H9 (cell line): ENCODE measurements at regions not wholly inside any gene's neighbourhood (a gene's known extent, or its start where the extent isn't known, plus 50 kb on each side); places are given as distances from the start of the nearest gene placed in this dataset.

Experiments used
- DNase-seq: peaks from one replicate; pipeline ENCODE4 v3.0.0-alpha.2; 2017
- H2AFZ ChIP-seq: one replicate; pipeline ENCODE4 v1.6.1; 2013; ENCODE audit warnings: mild to moderate bottlenecking, low read length, control low read depth, moderate library complexity
- H2AK5ac ChIP-seq: 2 replicates; pipeline ENCODE4 v1.6.1; 2013; ENCODE audit warnings: low read length, control low read depth, mixed read lengths; ENCODE audit not compliant: insufficient read length
- H2BK120ac ChIP-seq: one replicate; pipeline ENCODE4 v1.6.1; 2013; ENCODE audit warnings: low read depth, mild to moderate bottlenecking, low read length, control low read depth, inconsistent platforms; ENCODE audit not compliant: poor library complexity, severe bottlenecking
- H2BK12ac ChIP-seq: 2 replicates; pipeline ENCODE4 v1.6.1; 2013; ENCODE audit warnings: low read length, control low read depth, mixed read lengths, low read depth; ENCODE audit not compliant: insufficient read length
- H2BK15ac ChIP-seq: 2 replicates; pipeline ENCODE4 v1.6.1; 2013; ENCODE audit warnings: low read depth, low read length, control low read depth
- H2BK20ac ChIP-seq: one replicate; pipeline ENCODE4 v1.6.1; 2013; ENCODE audit warnings: low read depth, mild to moderate bottlenecking, low read length, control low read depth, inconsistent platforms; ENCODE audit not compliant: poor library complexity, severe bottlenecking
- H2BK5ac ChIP-seq: 2 replicates; pipeline ENCODE4 v1.6.1; 2013; ENCODE audit warnings: low read length, control low read depth, mixed read lengths; ENCODE audit not compliant: insufficient read length
- H3K14ac ChIP-seq: 2 replicates; pipeline ENCODE4 v1.6.1; 2013; ENCODE audit warnings: low read length, control low read depth; ENCODE audit not compliant: insufficient read depth
- H3K18ac ChIP-seq: 2 replicates; pipeline ENCODE4 v1.6.1; 2013; ENCODE audit warnings: low read depth, mild to moderate bottlenecking, mixed read lengths, low read length, control low read depth; ENCODE audit not compliant: insufficient read length
- H3K23ac ChIP-seq: 2 replicates; pipeline ENCODE4 v1.6.1; 2013; ENCODE audit warnings: low read length, control low read depth, mixed read lengths, low read depth; ENCODE audit not compliant: insufficient read length
- H3K23me2 ChIP-seq: 2 replicates; pipeline ENCODE4 v1.6.1; 2013; ENCODE audit warnings: low read depth, mild to moderate bottlenecking, mixed read lengths, low read length, control low read depth; ENCODE audit not compliant: insufficient read length, poor library complexity, severe bottlenecking
- H3K27ac ChIP-seq: 2 replicates; pipeline ENCODE4 v1.5.1; 2013; ENCODE audit warnings: low read length, control low read depth, mixed read lengths, low read depth; ENCODE audit not compliant: insufficient read length
- H3K27me3 ChIP-seq: 2 replicates; pipeline ENCODE4 v1.6.1; 2013; ENCODE audit warnings: low read length, control low read depth, inconsistent platforms; ENCODE audit not compliant: insufficient read depth
- H3K4ac ChIP-seq: 2 replicates; pipeline ENCODE4 v1.6.1; 2013; ENCODE audit warnings: low read depth, mild to moderate bottlenecking, control low read depth, inconsistent platforms, low read length, moderate library complexity
- H3K4me1 ChIP-seq: 2 replicates; pipeline ENCODE4 v1.6.1; 2013; ENCODE audit warnings: low read length, control low read depth, inconsistent platforms; ENCODE audit not compliant: insufficient read depth
- H3K4me2 ChIP-seq: 2 replicates; pipeline ENCODE4 v1.6.1; 2013; ENCODE audit warnings: low read length, control low read depth, mixed read lengths; ENCODE audit not compliant: insufficient read length, insufficient read depth
- H3K56ac ChIP-seq: 2 replicates; pipeline ENCODE4 v1.6.1; 2013; ENCODE audit warnings: low read depth, mild to moderate bottlenecking, mixed read lengths, low read length, control low read depth; ENCODE audit not compliant: insufficient read length
- H3K79me1 ChIP-seq: 2 replicates; pipeline ENCODE4 v1.6.1; 2013; ENCODE audit warnings: low read depth, mild to moderate bottlenecking, moderate library complexity, low read length, control low read depth, inconsistent platforms; ENCODE audit not compliant: insufficient read depth, poor library complexity, severe bottlenecking
- H3K79me2 ChIP-seq: 2 replicates; pipeline ENCODE4 v1.6.1; 2013; ENCODE audit warnings: low read length, control low read depth, inconsistent platforms; ENCODE audit not compliant: insufficient read depth
- H3K9ac ChIP-seq: 2 replicates; pipeline ENCODE4 v1.6.1; 2013; ENCODE audit warnings: low read length, control low read depth, mixed read lengths; ENCODE audit not compliant: insufficient read length; ENCODE audit errors: extremely low read depth
- H3K9me3 ChIP-seq: one replicate; pipeline ENCODE4 v1.6.1; 2013; ENCODE audit warnings: low read depth, low read length, inconsistent platforms; ENCODE audit not compliant: control insufficient read depth
- H3T11ph ChIP-seq: one replicate; pipeline ENCODE4 v1.6.1; 2013; ENCODE audit warnings: mild to moderate bottlenecking, low read length, control low read depth, inconsistent platforms
- H4K20me1 ChIP-seq: one replicate; pipeline ENCODE4 v1.6.1; 2013; ENCODE audit not compliant: control insufficient read depth, insufficient read length, insufficient read depth
- H4K5ac ChIP-seq: 2 replicates; pipeline ENCODE4 v1.6.1; 2013; ENCODE audit warnings: low read depth, mild to moderate bottlenecking, mixed read lengths, low read length, control low read depth; ENCODE audit not compliant: insufficient read length
- H4K8ac ChIP-seq: replicated peaks from 2 replicates; pipeline ENCODE4 v1.6.1; 2013; ENCODE audit warnings: low read length, control low read depth, mixed read lengths, low read depth; ENCODE audit not compliant: insufficient read length
- H4K91ac ChIP-seq: 2 replicates; pipeline ENCODE4 v1.6.1; 2013; ENCODE audit warnings: low read depth, mild to moderate bottlenecking, moderate library complexity, mixed read lengths, low read length, control low read depth; ENCODE audit not compliant: insufficient read length
- H3K27ac Mint-ChIP-seq, 3 experiments: 2 replicates in 2 of 3; 3 replicates in 1 of 3; pipeline ENCODE4 v1.8.0; 2020 to 2021; ENCODE audit warnings: mixed read lengths in 3 of 3, mild to moderate bottlenecking in 1 of 3, moderate library complexity in 1 of 3
- H3K27me3 Mint-ChIP-seq: 2 replicates; pipeline ENCODE4 v1.8.0; 2021; ENCODE audit warnings: low read depth, mild to moderate bottlenecking, moderate library complexity, mixed read lengths
- H3K36me3 Mint-ChIP-seq, 3 experiments: 2 replicates in 2 of 3; 3 replicates in 1 of 3; pipeline ENCODE4 v1.8.0; 2020 to 2021; ENCODE audit warnings: low read depth in 3 of 3, mixed read lengths in 3 of 3; ENCODE audit not compliant: insufficient read depth in 1 of 3
- H3K4me1 Mint-ChIP-seq, 2 experiments: 2 replicates each; pipeline ENCODE4 v1.8.0; 2020; ENCODE audit warnings: mixed read lengths in 2 of 2
- H3K4me3 Mint-ChIP-seq, 2 experiments: 2 replicates in 1 of 2; 3 replicates in 1 of 2; pipeline ENCODE4 v1.8.0; 2020 to 2021; ENCODE audit warnings: mild to moderate bottlenecking in 2 of 2, mixed read lengths in 2 of 2, moderate library complexity in 1 of 2
- H3K9me3 Mint-ChIP-seq, 2 experiments: 2 replicates in 1 of 2; 3 replicates in 1 of 2; pipeline ENCODE4 v1.8.0; 2020; ENCODE audit warnings: mild to moderate bottlenecking in 2 of 2, mixed read lengths in 2 of 2, moderate library complexity in 1 of 2
- CTCF ChIP-seq: fragments of 200-600 bp; sonication (generic); conservative IDR thresholded peaks from 3 replicates; pipeline ENCODE4 v1.8.0; 2021; ENCODE audit warnings: antibody characterized with exemption, mild to moderate bottlenecking
- WGBS: extraction: QIAGEN DNeasy Blood & Tissue Kit; methylation state at CpG from one replicate; pipeline ENCODE4 v1.1.7; 2013; ENCODE audit warnings: missing lambda C conversion rate, low lambda C conversion rate, mixed read lengths; ENCODE audit not compliant: insufficient read length; ENCODE audit errors: extremely low coverage; 5-methylcytosine and 5-hydroxymethylcytosine counted together

GRCh38 chr13:90258129-90258528 lies 1089.4 kb upstream of the MIR17HG start:
- Histone ChIP-seq H3K56ac (no peak overlapping the region), H2AK5ac (no peak overlapping the region), H3K23me2 (no peaks in the 10 kb centered on the region), H3K27me3 (no peaks in the 10 kb centered on the region), H3K79me1 (no peaks in the 10 kb centered on the region), H3K14ac (no peak overlapping the region), H2BK120ac (no peak overlapping the region), H2BK20ac (no peak overlapping the region), H3K4me1 (no peaks in the 10 kb centered on the region), H3K9me3 (no peaks in the 10 kb centered on the region), H4K5ac (no peak overlapping the region), H4K20me1 (no peaks in the 10 kb centered on the region), H2AFZ (no peak overlapping the region), H2BK5ac (no peak overlapping the region), H3K18ac (no peak overlapping the region), H3K27ac (no peak overlapping the region), H3K9ac (no peak overlapping the region), H2BK12ac (no peak overlapping the region), H3K79me2 (no peaks in the 10 kb centered on the region), H3T11ph (no peak overlapping the region), H3K4me2 (no peak overlapping the region), H2BK15ac (no peak overlapping the region), H4K91ac (no peak overlapping the region), H4K8ac (no peak overlapping the region), H3K4ac (no peak overlapping the region), H3K23ac (no peak overlapping the region)
- Mint-ChIP-seq H3K9me3 (peaks cover 0 to 2% of the 10 kb centered on the region in 2 experiments; a peak in 2 of 5 replicates), H3K27ac (no peak overlapping the region), H3K36me3 (peaks cover 0 to 8% (median 0%) of the 10 kb centered on the region in 3 experiments; a peak in 2 of 7 replicates), H3K4me1 (peaks cover 7 to 11% of the 10 kb centered on the region in 2 experiments), H3K4me3 (no peak overlapping the region), H3K27me3 (peaks cover 1% of the 10 kb centered on the region; the same call in 1 of the 2 replicates)
- no peak for DNase-seq
- WGBS: no CpG with 5 or more reads among the region's 1 CpG
- no peak for TF ChIP-seq CTCF
